Endothelial cell of umbilical vein (primary cell): ENCODE measurements at regions not wholly inside any gene's neighbourhood (a gene's known extent, or its start where the extent isn't known, plus 50 kb on each side); places are given as distances from the start of the nearest gene placed in this dataset.

Source experiments
- FOS ChIP-seq: IDR thresholded peaks from 2 replicates; pipeline ENCODE4 v1.6.1; 2011; ENCODE audit warnings: mild to moderate bottlenecking, low read length, moderate library complexity, borderline replicate concordance; ENCODE audit not compliant: insufficient read depth
- GATA2 ChIP-seq: IDR thresholded peaks from 2 replicates; pipeline ENCODE4 v1.7.0; 2011; ENCODE audit warnings: low read depth, mild to moderate bottlenecking, moderate library complexity, mixed read lengths, low read length; ENCODE audit not compliant: insufficient read length, insufficient read depth
- JUN ChIP-seq: IDR thresholded peaks from 2 replicates; pipeline ENCODE4 v1.6.1; 2011; ENCODE audit warnings: borderline replicate concordance, low read depth; ENCODE audit not compliant: insufficient read length, insufficient read depth
- TF ChIP-seq, protein P1 (sequence below), 2 donors: IDR thresholded peaks; 1 replicate in 1 of 2; 2 replicates in 1 of 2; pipeline ENCODE4 v1.5.1; 2011; ENCODE audit warnings: low read length in 2 of 2, mild to moderate bottlenecking in 2 of 2, moderate library complexity in 2 of 2, control low read depth in 1 of 2, inconsistent platforms in 1 of 2, low read depth in 1 of 2; ENCODE audit not compliant: insufficient read depth in 1 of 2; ENCODE audit errors: extremely low read depth in 1 of 2
- TF ChIP-seq, protein P2 (sequence below): IDR thresholded peaks from 2 replicates; pipeline ENCODE4 v1.6.1; 2011; ENCODE audit not compliant: insufficient read depth, insufficient read length

- no peak for TF ChIP-seq JUN
- TF ChIP-seq, protein P1, sequence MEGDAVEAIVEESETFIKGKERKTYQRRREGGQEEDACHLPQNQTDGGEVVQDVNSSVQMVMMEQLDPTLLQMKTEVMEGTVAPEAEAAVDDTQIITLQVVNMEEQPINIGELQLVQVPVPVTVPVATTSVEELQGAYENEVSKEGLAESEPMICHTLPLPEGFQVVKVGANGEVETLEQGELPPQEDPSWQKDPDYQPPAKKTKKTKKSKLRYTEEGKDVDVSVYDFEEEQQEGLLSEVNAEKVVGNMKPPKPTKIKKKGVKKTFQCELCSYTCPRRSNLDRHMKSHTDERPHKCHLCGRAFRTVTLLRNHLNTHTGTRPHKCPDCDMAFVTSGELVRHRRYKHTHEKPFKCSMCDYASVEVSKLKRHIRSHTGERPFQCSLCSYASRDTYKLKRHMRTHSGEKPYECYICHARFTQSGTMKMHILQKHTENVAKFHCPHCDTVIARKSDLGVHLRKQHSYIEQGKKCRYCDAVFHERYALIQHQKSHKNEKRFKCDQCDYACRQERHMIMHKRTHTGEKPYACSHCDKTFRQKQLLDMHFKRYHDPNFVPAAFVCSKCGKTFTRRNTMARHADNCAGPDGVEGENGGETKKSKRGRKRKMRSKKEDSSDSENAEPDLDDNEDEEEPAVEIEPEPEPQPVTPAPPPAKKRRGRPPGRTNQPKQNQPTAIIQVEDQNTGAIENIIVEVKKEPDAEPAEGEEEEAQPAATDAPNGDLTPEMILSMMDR (IDR thresholded peaks at IDR 0.05; ENCODE audit: extremely low read depth in 1 of 2, insufficient read depth in 1 of 2, low read depth in 1 of 2, low read length in 2 of 2) = no peak
- TF ChIP-seq, protein P2, sequence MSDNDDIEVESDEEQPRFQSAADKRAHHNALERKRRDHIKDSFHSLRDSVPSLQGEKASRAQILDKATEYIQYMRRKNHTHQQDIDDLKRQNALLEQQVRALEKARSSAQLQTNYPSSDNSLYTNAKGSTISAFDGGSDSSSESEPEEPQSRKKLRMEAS = no peak
- no peak for TF ChIP-seq FOS
- no peak for TF ChIP-seq GATA2
Observed at GRCh38 chr3:28612232-28612631, 263.6 kb upstream of the AZI2 start.
